Neutrophil (primary cell): ENCODE measurements at regions not wholly inside any gene's neighbourhood (a gene's known extent, or its start where the extent isn't known, plus 50 kb on each side); places are given as distances from the start of the nearest gene placed in this dataset.
A peak's percentile ranks its signal among the peaks of the same experiment; 100 is the strongest.
"Not testable (repeated sequence)": the region's sequence is repeated elsewhere in the genome, so short reads cannot be mapped to it uniquely, and the experiment has no call there.

Source experiments
- H3K27ac ChIP-seq: fragments of 200-600 bp; sonication (generic); 2 replicates; pipeline ENCODE4 v1.5.1; 2016; ENCODE audit warnings: mild to moderate bottlenecking, moderate library complexity
- H3K27me3 ChIP-seq: fragments of 200-600 bp; sonication (generic); 2 replicates; pipeline ENCODE4 v1.6.0; 2016; ENCODE audit warnings: mild to moderate bottlenecking
- H3K36me3 ChIP-seq: fragments of 200-600 bp; sonication (generic); 2 replicates; pipeline ENCODE4 v1.5.1; 2017
- H3K4me1 ChIP-seq, 2 experiments: fragments of 200-600 bp in 1 of 2; sonication (generic) in 1 of 2; 1 replicate in 1 of 2; 2 replicates in 1 of 2; pipeline versions ENCODE4 v1.5.1 to v1.6.1; 2013 to 2016; ENCODE audit warnings: low read depth in 1 of 2, low read length in 1 of 2, mild to moderate bottlenecking in 1 of 2, moderate library complexity in 1 of 2; ENCODE audit not compliant: control insufficient read depth in 1 of 2, insufficient read depth in 1 of 2
- H3K4me3 ChIP-seq, 2 experiments: fragments of 200-600 bp in 1 of 2; sonication (generic) in 1 of 2; 1 replicate in 1 of 2; 2 replicates in 1 of 2; pipeline ENCODE4 v1.5.1; 2013 to 2016; ENCODE audit warnings: low read depth in 1 of 2, low read length in 1 of 2, mild to moderate bottlenecking in 1 of 2, moderate library complexity in 1 of 2
- H3K9me3 ChIP-seq: fragments of 200-600 bp; sonication (generic); 2 replicates; pipeline ENCODE4 v1.5.1; 2016
- TF ChIP-seq, protein P1 (sequence below): fragments of 200-600 bp; sonication (generic); IDR thresholded peaks from 2 replicates; pipeline ENCODE4 v1.5.1; 2016; ENCODE audit warnings: antibody characterized with exemption

DNA sequence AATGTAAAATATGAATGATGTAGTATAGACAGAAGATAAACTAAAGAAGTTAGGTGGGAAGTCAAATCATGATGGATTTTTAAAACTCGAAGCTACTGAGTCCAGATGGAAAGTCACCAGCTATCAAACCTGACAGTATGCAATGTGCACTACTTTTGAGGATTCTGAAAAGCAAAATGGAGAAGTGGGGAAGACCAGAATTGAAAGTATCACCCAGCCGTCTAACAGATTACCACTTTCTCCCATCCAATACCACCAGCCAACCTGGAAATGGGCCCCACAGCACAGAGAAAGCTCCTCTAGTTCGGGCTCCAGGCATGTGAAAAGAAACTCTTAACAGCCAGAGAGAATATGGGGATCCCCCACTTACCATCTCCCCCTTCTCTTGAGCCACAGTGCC is 67.9 kb upstream of the SRRM3 start:
- no peaks in the 10 kb centered on the region for H3K27me3 ChIP-seq
- TF ChIP-seq, protein P1, sequence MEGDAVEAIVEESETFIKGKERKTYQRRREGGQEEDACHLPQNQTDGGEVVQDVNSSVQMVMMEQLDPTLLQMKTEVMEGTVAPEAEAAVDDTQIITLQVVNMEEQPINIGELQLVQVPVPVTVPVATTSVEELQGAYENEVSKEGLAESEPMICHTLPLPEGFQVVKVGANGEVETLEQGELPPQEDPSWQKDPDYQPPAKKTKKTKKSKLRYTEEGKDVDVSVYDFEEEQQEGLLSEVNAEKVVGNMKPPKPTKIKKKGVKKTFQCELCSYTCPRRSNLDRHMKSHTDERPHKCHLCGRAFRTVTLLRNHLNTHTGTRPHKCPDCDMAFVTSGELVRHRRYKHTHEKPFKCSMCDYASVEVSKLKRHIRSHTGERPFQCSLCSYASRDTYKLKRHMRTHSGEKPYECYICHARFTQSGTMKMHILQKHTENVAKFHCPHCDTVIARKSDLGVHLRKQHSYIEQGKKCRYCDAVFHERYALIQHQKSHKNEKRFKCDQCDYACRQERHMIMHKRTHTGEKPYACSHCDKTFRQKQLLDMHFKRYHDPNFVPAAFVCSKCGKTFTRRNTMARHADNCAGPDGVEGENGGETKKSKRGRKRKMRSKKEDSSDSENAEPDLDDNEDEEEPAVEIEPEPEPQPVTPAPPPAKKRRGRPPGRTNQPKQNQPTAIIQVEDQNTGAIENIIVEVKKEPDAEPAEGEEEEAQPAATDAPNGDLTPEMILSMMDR, result no peak
- peaks cover 15 to 16% of the 10 kb centered on the region in 2 experiments for H3K4me1 ChIP-seq
- H3K27ac ChIP-seq, result peak overlapping the region; percentile 68
- no peaks in the 10 kb centered on the region for H3K36me3 ChIP-seq
- peak overlapping the region; percentile 16 to 17 for H3K4me3 ChIP-seq
- H3K9me3 ChIP-seq, result no peaks in the 10 kb centered on the region

DNA sequence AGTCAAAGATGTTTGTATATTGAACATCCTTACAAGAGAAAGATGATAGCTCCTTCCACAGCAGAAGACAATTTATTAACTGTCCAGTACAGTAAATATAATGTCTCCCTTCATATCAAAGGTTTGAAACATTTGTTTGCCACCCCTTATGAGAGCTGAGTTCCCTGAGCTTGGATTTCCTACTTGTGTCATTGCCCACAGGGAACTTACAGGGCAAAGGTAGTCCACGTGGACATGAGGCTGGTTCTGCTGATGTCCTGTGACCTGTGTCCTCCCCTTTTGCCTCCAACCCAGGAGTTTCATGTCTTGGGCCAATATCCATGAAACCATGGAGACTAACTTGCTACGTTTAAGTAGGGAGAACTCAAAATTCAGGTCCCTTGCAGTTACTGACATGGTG is 66.4 kb upstream of the SRRM3 start:
- H3K27ac ChIP-seq, H3K9me3 ChIP-seq, H3K27me3 ChIP-seq: not testable (repeated sequence)

DNA sequence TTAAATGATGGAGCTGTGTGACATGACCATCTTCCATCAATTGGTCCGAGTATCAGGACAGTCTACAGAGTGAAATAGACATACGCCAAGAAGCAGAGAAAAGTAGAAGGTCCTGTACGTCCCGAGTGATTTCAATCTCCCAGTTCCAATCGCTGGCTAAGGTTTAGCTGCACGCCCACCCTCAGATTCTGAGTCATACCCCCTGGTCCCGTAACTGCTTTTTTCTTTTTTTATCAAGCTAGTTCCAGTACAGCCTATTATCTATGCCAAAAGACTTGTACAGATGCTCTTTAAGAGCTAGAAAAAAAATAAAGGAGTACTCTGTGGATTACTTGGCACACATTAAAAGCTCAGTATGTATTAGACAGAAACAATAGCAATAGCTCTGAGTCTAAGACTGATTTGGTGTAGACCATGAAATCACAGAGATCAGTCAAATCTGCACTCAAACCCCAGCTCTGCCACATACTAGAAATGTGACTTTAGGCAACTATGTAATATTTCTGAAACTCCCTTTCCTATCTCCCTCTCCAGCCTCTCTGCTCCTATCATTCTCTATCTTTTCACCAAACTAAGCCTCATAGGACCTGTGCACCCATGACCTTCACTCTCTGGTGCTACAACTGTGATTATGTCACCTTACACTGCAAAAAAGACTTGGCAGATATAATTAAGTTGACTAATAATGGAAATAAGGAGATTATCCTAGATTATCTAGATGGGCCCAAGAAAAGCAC is 63.0 kb upstream of the SRRM3 start:
- H3K4me1 ChIP-seq, H3K36me3 ChIP-seq, H3K27ac ChIP-seq, H3K4me3 ChIP-seq, H3K27me3 ChIP-seq, H3K9me3 ChIP-seq: not testable (repeated sequence)

More for the DNA sequence above, 66.4 kb upstream of the SRRM3 start:
- H3K4me1 ChIP-seq, result peaks cover 15 to 16% of the 10 kb centered on the region in 2 experiments
- not testable (repeated sequence) for H3K4me3 ChIP-seq, H3K36me3 ChIP-seq

DNA sequence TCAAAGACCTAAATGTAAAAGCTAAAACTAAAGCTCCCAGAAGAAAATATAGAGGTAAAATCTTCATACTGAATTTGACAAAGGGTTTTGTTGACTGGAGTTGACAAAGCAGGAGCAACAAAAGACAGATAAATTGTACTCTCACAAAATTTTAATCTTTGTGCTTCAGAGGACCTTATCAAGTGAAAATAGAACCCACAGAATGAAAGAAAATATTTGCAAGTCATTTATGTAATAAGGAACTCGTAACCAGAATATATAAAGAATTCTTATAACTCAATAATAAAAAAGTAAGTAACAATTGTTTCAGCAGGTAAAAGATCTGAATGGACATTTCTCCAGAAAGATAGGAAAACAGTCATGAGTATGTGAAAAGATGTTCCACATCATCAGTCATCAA is 62.0 kb upstream of the SRRM3 start:
- Histone ChIP-seq H3K9me3 (no peaks in the 10 kb centered on the region), H3K27ac (no peak overlapping the region), H3K4me3 (no peak overlapping the region), H3K4me1 (no peaks in the 10 kb centered on the region), H3K27me3 (no peaks in the 10 kb centered on the region), H3K36me3 (no peaks in the 10 kb centered on the region)
- TF ChIP-seq, protein P1, result no peak

DNA sequence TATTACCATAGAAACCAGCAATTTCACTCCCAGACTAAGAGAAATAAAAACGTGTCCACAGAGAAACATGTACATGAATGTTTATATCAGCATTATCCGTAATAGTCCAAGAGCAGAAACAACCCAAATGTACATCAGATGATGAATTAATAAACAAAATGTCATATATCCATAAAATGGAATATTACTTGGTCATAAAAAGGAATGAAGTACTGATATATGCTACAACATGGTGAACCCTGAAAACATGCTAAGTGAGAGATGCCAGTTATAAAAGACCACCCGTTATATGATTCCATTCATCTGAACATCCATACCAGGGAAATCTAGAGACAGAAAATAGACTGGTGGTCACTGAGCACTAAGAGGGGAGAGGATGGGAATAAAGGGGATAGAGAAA is 61.4 kb upstream of the SRRM3 start:
- H3K27ac ChIP-seq, H3K27me3 ChIP-seq, H3K4me1 ChIP-seq, H3K36me3 ChIP-seq, H3K9me3 ChIP-seq, H3K4me3 ChIP-seq: not testable (repeated sequence)

DNA sequence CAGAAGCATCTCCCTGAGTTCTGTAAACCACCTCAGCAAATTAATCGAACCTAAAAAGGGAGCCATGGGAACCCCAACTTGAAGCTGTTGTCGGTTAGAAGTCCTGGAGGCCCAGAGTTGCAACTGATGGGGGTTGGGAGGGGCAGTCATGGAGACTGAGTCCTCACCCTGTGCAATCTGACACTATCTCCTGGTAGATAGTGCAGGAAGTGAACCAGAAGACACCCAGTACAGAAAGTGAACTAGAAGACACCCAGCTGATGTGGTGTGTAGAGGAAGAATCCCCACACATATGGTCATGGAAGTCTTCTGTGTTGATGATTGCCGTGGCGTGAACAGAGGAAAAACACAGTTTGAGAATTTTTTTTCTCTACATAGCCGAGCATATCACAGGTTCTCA is 58.8 kb upstream of the SRRM3 start:
- H3K9me3 ChIP-seq, result no peaks in the 10 kb centered on the region
- no peaks in the 10 kb centered on the region for H3K27me3 ChIP-seq
- TF ChIP-seq, protein P1, result no peak
- H3K4me1 ChIP-seq, result no peaks in the 10 kb centered on the region
- no peak overlapping the region for H3K27ac ChIP-seq
- no peak overlapping the region for H3K4me3 ChIP-seq
- no peaks in the 10 kb centered on the region for H3K36me3 ChIP-seq

DNA sequence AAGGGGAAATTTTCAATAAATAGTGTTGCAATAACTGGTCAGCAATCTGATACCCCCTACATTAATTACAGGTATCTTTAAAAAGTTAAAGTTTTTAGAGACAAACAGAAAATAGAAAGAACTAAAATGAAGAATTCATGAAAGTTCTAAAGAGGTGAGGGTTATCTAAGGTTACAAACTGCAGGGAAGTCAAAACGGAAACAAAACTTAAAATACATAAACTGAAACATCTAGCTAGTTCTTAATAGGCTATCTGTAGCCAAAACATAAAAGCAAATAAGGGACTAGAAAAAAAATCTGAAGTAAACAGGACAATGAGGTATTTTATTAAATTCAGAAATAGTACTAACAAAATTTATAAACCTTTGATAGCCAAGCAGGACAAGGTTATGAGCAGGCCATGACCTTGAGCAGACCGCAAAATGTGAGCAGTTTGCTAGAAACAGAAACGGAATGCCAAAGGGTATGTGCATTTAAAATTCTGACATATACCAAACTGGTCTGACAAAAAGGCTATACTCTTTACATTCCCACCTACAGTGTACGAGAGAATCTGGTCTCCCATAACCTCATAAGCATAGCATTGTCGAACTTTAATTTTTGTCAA is 56.9 kb upstream of the SRRM3 start:
- H3K36me3 ChIP-seq, H3K9me3 ChIP-seq: not testable (repeated sequence)
- H3K27me3 ChIP-seq, result peaks cover 12% of the 10 kb centered on the region

More for the DNA sequence above, 56.9 kb upstream of the SRRM3 start:
- not testable (repeated sequence) for H3K4me3 ChIP-seq, H3K27ac ChIP-seq, H3K4me1 ChIP-seq
